ENCODE measurements at regions not wholly inside any gene's neighbourhood (a gene's known extent, or its start where the extent isn't known, plus 50 kb on each side); places are given as distances from the start of the nearest gene placed in this dataset.

GRCh38 chr18:73768043-73768442 lies 379.6 kb downstream of the FBXO15 start:
- DNase-seq: no peak

GRCh38 chr18:73766910-73767515 lies 380.6 kb downstream of the FBXO15 start:
- intact Hi-C loops (cut with DNase I, micrococcal nuclease): no loop called here
- ATAC-seq (no peak), DNase-seq (no peak)

More at GRCh38 chr18:73768043-73768442, 379.6 kb downstream of the FBXO15 start:
- intact Hi-C loops (cut with DNase I, micrococcal nuclease): no loop called here
- ATAC-seq: no peak

- DNase-seq (no peak), ATAC-seq (no peak)
- intact Hi-C loops (cut with DNase I, micrococcal nuclease): no loop called here
These were observed 389.2 kb downstream of the FBXO15 start for GRCh38 chr18:73758446-73758845.

GRCh38 chr18:73756256-73757091 lies 391.2 kb downstream of the FBXO15 start:
- intact Hi-C loops (cut with DNase I, micrococcal nuclease): no loop called here
- DNase-seq (no peak), ATAC-seq (no peak)

- ATAC-seq: no peak
- no peak for DNase-seq
- intact Hi-C loops (cut with DNase I, micrococcal nuclease): no loop called here
These were observed 394.7 kb downstream of the FBXO15 start for GRCh38 chr18:73752965-73753364.

GRCh38 chr18:73752546-73752945 lies 395.1 kb downstream of the FBXO15 start:
- intact Hi-C loops (cut with DNase I, micrococcal nuclease): no loop called here
- ATAC-seq (no peak), DNase-seq (no peak)

GRCh38 chr18:73750052-73750451 lies 397.6 kb downstream of the FBXO15 start:
- intact Hi-C loops (cut with DNase I, micrococcal nuclease): no loop called here

GRCh38 chr18:73749304-73749703 lies 398.3 kb downstream of the FBXO15 start:
- ATAC-seq: no peak
- DNase-seq: no peak
- intact Hi-C loops (cut with DNase I, micrococcal nuclease): no loop called here

More at GRCh38 chr18:73750052-73750451, 397.6 kb downstream of the FBXO15 start:
- ATAC-seq: no peak
- DNase-seq: no peak

- intact Hi-C loops (cut with DNase I, micrococcal nuclease): no loop called here
- no peak for ATAC-seq
- no peak for DNase-seq
These were observed 398.9 kb downstream of the FBXO15 start for GRCh38 chr18:73748731-73749130.

GRCh38 chr18:73746101-73746500 lies 401.5 kb downstream of the FBXO15 start:
- intact Hi-C loops (cut with DNase I, micrococcal nuclease): no loop called here
- ATAC-seq: no peak
- no peak for DNase-seq

- ATAC-seq: no peak
- intact Hi-C loops (cut with DNase I, micrococcal nuclease): no loop called here
- no peak for DNase-seq
These were observed 404.7 kb downstream of the FBXO15 start for GRCh38 chr18:73742957-73743356.

GRCh38 chr18:73741946-73742345 lies 405.7 kb downstream of the FBXO15 start:
- ATAC-seq: no peak
- DNase-seq: no peak
- intact Hi-C loops (cut with DNase I, micrococcal nuclease): no loop called here

- ATAC-seq: no peak
- intact Hi-C loops (cut with DNase I, micrococcal nuclease): no loop called here
- no peak for DNase-seq
These were observed 408.5 kb downstream of the FBXO15 start for GRCh38 chr18:73739098-73739497.

GRCh38 chr18:73737990-73738389 lies 409.6 kb downstream of the FBXO15 start:
- intact Hi-C loops (cut with DNase I, micrococcal nuclease): no loop called here

GRCh38 chr18:73735836-73736235 lies 411.8 kb downstream of the FBXO15 start:
- DNase-seq: no peak
- intact Hi-C loops (cut with DNase I, micrococcal nuclease): no loop called here
- ATAC-seq: no peak

More at GRCh38 chr18:73737990-73738389, 409.6 kb downstream of the FBXO15 start:
- ATAC-seq: no peak
- DNase-seq: no peak

- ATAC-seq (no peak), DNase-seq (no peak)
- intact Hi-C loops (cut with DNase I, micrococcal nuclease): no loop called here
These were observed 413.8 kb downstream of the FBXO15 start for GRCh38 chr18:73733806-73734314.

GRCh38 chr18:73733376-73733775 lies 414.3 kb downstream of the FBXO15 start:
- DNase-seq (no peak), ATAC-seq (no peak)
- intact Hi-C loops (cut with DNase I, micrococcal nuclease): no loop called here

GRCh38 chr18:73728657-73729056 lies 419.0 kb downstream of the FBXO15 start:
- intact Hi-C loops (cut with DNase I, micrococcal nuclease): no loop called here
- DNase-seq: no peak

GRCh38 chr18:73724958-73725357 lies 422.7 kb downstream of the FBXO15 start:
- ATAC-seq (no peak), DNase-seq (no peak)
- intact Hi-C loops (cut with DNase I, micrococcal nuclease): no loop called here

More at GRCh38 chr18:73728657-73729056, 419.0 kb downstream of the FBXO15 start:
- no peak for ATAC-seq

GRCh38 chr18:73719611-73720010 lies 428.0 kb downstream of the FBXO15 start:
- intact Hi-C loops (cut with DNase I, micrococcal nuclease): no loop called here
- ATAC-seq: no peak
- DNase-seq: no peak
